K562 (cell line): ENCODE measurements at regions not wholly inside any gene's neighbourhood (a gene's known extent, or its start where the extent isn't known, plus 50 kb on each side); places are given as distances from the start of the nearest gene placed in this dataset.

Experiments
- ATAC-seq: fragments of 200-7000 bp; cut with Tn5 transposase; 3 replicates; pipeline ENCODE4 v1.9.1; 2020; ENCODE audit warnings: moderate library complexity
- BruUV-seq: library from RNA; stranded (reverse); fragments of 400-500 nt; replicated peaks from 2 replicates; lab custom pipeline; 2021; lab: Mats Ljungman, UMichigan
- CTCF ChIA-PET: fragments of 300-600 bp; formaldehyde crosslinking; extraction: SDS; loops from one replicate; lab custom pipeline; 2021; ENCODE audit warnings: low intra/inter-chr PET ratio; lab: Yijun Ruan, JAX
- POLR2A ChIA-PET: fragments of 300-600, 350-650 bp; sonication (Branson Sonifier 250); formaldehyde crosslinking; extraction: SDS; loops from one replicate; lab custom pipeline; 2021; ENCODE audit warnings: antibody characterized with exemption, inconsistent platforms; lab: Yijun Ruan, JAX
- DNase-seq, 4 experiments: peaks; one replicate each; pipeline versions ENCODE4 v3.0.0 to v3.0.0-alpha.2; 2011 to 2018; ENCODE audit warnings: low spot score in 3 of 4, mixed read lengths in 3 of 4; ENCODE audit errors: extremely low read depth in 1 of 4
- FAIRE-seq: peaks from 2 replicates; lab custom pipeline; 2011; peaks lifted over from hg19 to GRCh38; lab: Jason Lieb, UNC
- H2AFZ ChIP-seq: 2 replicates; pipeline ENCODE4 v1.6.0; 2011; ENCODE audit warnings: low read depth, low read length, control low read depth, inconsistent platforms
- H3K27ac ChIP-seq: fragments of 200-600 bp; 3 replicates; pipeline ENCODE4 v1.8.0; 2011; ENCODE audit warnings: low read depth, mild to moderate bottlenecking, control low read depth, inconsistent platforms, low read length, moderate library complexity, mixed read lengths; ENCODE audit errors: extremely low read depth
- H3K27me3 ChIP-seq, 2 experiments: fragments of 300-600 bp in 1 of 2; 2 replicates in 1 of 2; 3 replicates in 1 of 2; pipeline versions ENCODE4 v1.6.0 to v1.8.0; 2011; ENCODE audit warnings: inconsistent platforms in 2 of 2, low read length in 2 of 2, mild to moderate bottlenecking in 1 of 2, mixed read lengths in 1 of 2, moderate library complexity in 1 of 2; ENCODE audit not compliant: control insufficient read depth in 2 of 2, insufficient read depth in 2 of 2
- H3K36me3 ChIP-seq: fragments of 300-600 bp; 3 replicates; pipeline ENCODE4 v1.8.0; 2011; ENCODE audit warnings: mild to moderate bottlenecking, low read length, inconsistent platforms; ENCODE audit not compliant: control insufficient read depth, insufficient read depth
- H3K4me1 ChIP-seq, 2 experiments: fragments of 200-600 bp in 1 of 2; replicated peaks in 1 of 2; 2 replicates in 1 of 2; 3 replicates in 1 of 2; pipeline versions ENCODE4 v1.5.1 to v1.8.0; 2011; ENCODE audit warnings: inconsistent platforms in 2 of 2, low read length in 2 of 2, mild to moderate bottlenecking in 1 of 2, mixed read lengths in 1 of 2, moderate library complexity in 1 of 2; ENCODE audit not compliant: control insufficient read depth in 2 of 2, insufficient read depth in 2 of 2
- H3K4me2 ChIP-seq: 2 replicates; pipeline ENCODE4 v1.6.1; 2011; ENCODE audit warnings: low read length, control low read depth, inconsistent platforms, mixed read lengths; ENCODE audit not compliant: insufficient read depth
- H3K4me3 ChIP-seq: fragments of 200-600 bp; sonication (generic), shearing (Covaris generic); 2 replicates; pipeline ENCODE4 v1.5.1; 2016; ENCODE audit warnings: control low read depth, inconsistent platforms
- H3K79me2 ChIP-seq: fragments of 200-600 bp; 3 replicates; pipeline ENCODE4 v1.8.0; 2011; ENCODE audit warnings: low read length, inconsistent platforms; ENCODE audit not compliant: control insufficient read depth, insufficient read depth
- H3K9ac ChIP-seq, 2 experiments: 2 replicates each; pipeline versions ENCODE4 v1.6.0 to v1.6.1; 2011; ENCODE audit warnings: low read depth in 2 of 2, low read length in 2 of 2, control low read depth in 1 of 2, inconsistent platforms in 1 of 2, mild to moderate bottlenecking in 1 of 2, mixed read lengths in 1 of 2; ENCODE audit not compliant: insufficient read depth in 1 of 2
- H3K9me1 ChIP-seq: one replicate; pipeline ENCODE4 v1.6.0; 2011; ENCODE audit warnings: inconsistent platforms, mild to moderate bottlenecking, low read length, moderate library complexity; ENCODE audit not compliant: control insufficient read depth, insufficient read depth
- H3K9me3 ChIP-seq: replicated peaks from 2 replicates; pipeline ENCODE4 v1.5.1; 2011; ENCODE audit warnings: low read depth, low read length, inconsistent platforms; ENCODE audit not compliant: control insufficient read depth, insufficient read depth
- H4K20me1 ChIP-seq: replicated peaks from 2 replicates; pipeline ENCODE4 v1.6.1; 2011; ENCODE audit warnings: low read length, inconsistent platforms, mixed read lengths; ENCODE audit not compliant: control insufficient read depth, insufficient read depth
- CBFA2T3 ChIP-seq: fragments of 450-650 bp; IDR thresholded peaks from 2 replicates; pipeline ENCODE4 v1.6.1; 2017
- CCNT2 ChIP-seq: IDR thresholded peaks from 2 replicates; pipeline ENCODE4 v1.6.1; 2011; ENCODE audit warnings: borderline replicate concordance, low read depth, mild to moderate bottlenecking, moderate library complexity, mixed read lengths, low read length; ENCODE audit not compliant: insufficient read length; ENCODE audit errors: extremely low read depth
- DDX20 ChIP-seq: fragments of 450-650 bp; IDR thresholded peaks from 2 replicates; pipeline ENCODE4 v1.6.1; 2016; ENCODE audit warnings: missing genetic modification characterization, low read depth, mild to moderate bottlenecking, missing compliant biosample characterization, moderate library complexity
- DPF2 ChIP-seq: fragments of 450-650 bp; IDR thresholded peaks from 2 replicates; pipeline ENCODE4 v1.6.1; 2016
- EZH2 ChIP-seq: IDR thresholded peaks from 2 replicates; pipeline ENCODE4 v1.6.1; 2012; ENCODE audit warnings: low read depth, mild to moderate bottlenecking, inconsistent platforms, low read length, borderline replicate concordance
- GATAD2B ChIP-seq: fragments of 450-650 bp; IDR thresholded peaks from 2 replicates; pipeline ENCODE4 v1.6.1; 2017; ENCODE audit warnings: mild to moderate bottlenecking, borderline replicate concordance
- HDGF ChIP-seq: fragments of 450-650 bp; IDR thresholded peaks from 2 replicates; pipeline ENCODE4 v1.6.1; 2016
- HINFP ChIP-seq: fragments of 450-650 bp; conservative IDR thresholded peaks from 2 replicates; pipeline ENCODE4 v1.6.1; 2016; ENCODE audit warnings: missing genetic modification characterization, low read depth, mild to moderate bottlenecking, control low read depth, missing compliant biosample characterization
- KLF13 ChIP-seq: fragments of 450-650 bp; IDR thresholded peaks from 2 replicates; pipeline ENCODE4 v1.6.1; 2016; ENCODE audit warnings: missing genetic modification characterization, low read depth, mild to moderate bottlenecking, missing compliant biosample characterization, moderate library complexity, borderline replicate concordance
- NCOA6 ChIP-seq: fragments of 450-650 bp; IDR thresholded peaks from 2 replicates; pipeline ENCODE4 v1.6.1; 2017; ENCODE audit warnings: mild to moderate bottlenecking
- NR2F6 ChIP-seq: fragments of 450-650 bp; formaldehyde crosslinking; IDR thresholded peaks from 2 replicates; pipeline ENCODE4 v1.4.0; 2020; ENCODE audit warnings: mild to moderate bottlenecking
- PHB ChIP-seq: fragments of 250-450 bp; sonication (Bioruptor Pico); IDR thresholded peaks from 2 replicates; pipeline ENCODE4 v1.5.0; 2021
- POLR3G ChIP-seq: IDR thresholded peaks from 2 replicates; pipeline ENCODE4 v1.6.1; 2011; ENCODE audit not compliant: insufficient read length, insufficient replicate concordance; ENCODE audit errors: extremely low read depth
- SNRNP70 ChIP-seq: fragments of 200-400 bp; formaldehyde crosslinking; optimal IDR thresholded peaks from 2 replicates; pipeline ENCODE3; 2017; ENCODE audit warnings: low read depth, low read length
- SREBF1 ChIP-seq: fragments of 150-350 bp; IDR thresholded peaks from 2 replicates; pipeline ENCODE4 v1.6.1; 2014; ENCODE audit warnings: antibody characterized with exemption, low read depth, low read length, borderline replicate concordance
- ZKSCAN8 ChIP-seq: fragments of 200-800 bp; sonication (Bioruptor generic); IDR thresholded peaks from 2 replicates; pipeline ENCODE4 v1.6.1; 2016; ENCODE audit warnings: missing genetic modification characterization, missing compliant biosample characterization
- ZNF184 ChIP-seq: sonication (generic); formaldehyde crosslinking; IDR thresholded peaks from 2 replicates; pipeline ENCODE4 v1.5.0; 2020; ENCODE audit warnings: missing genetic modification reagents
- ZNF277 ChIP-seq: fragments of 250-450 bp; sonication (Bioruptor Pico); IDR thresholded peaks from 2 replicates; pipeline ENCODE4 v1.8.0; 2022; ENCODE audit warnings: inconsistent platforms, mild to moderate bottlenecking, moderate library complexity, borderline replicate concordance
- ZNF780A ChIP-seq: fragments of 250-450 bp; sonication (Bioruptor Pico); IDR thresholded peaks from 2 replicates; pipeline ENCODE4 v1.5.0; 2021; ENCODE audit warnings: mild to moderate bottlenecking
- WGBS: fragments of 100-300 bp; shearing (Covaris generic); methylation state at CpG from one replicate; pipeline ENCODE4 v1.1.6; 2016; ENCODE audit warnings: low coverage, mixed read lengths; ENCODE audit not compliant: insufficient coverage; ENCODE audit errors: missing lambda C conversion rate; 5-methylcytosine and 5-hydroxymethylcytosine counted together
- in situ Hi-C: fragments of 300-500 bp; cut with MboI; formaldehyde crosslinking; loops from 4 replicates; pipeline ENCODE4 v1.15.0; 2018; ENCODE audit warnings: inconsistent platforms, mixed read lengths
- intact Hi-C: fragments of 100-400 bp; cut with micrococcal nuclease; formaldehyde crosslinking; loops from 2 replicates; pipeline ENCODE4 v1.14.2; 2022

GRCh38 chrX:98962996-98963395 is 1447.1 kb downstream of the PCDH19 start (continued):
- TF ChIP-seq CBFA2T3 = no peak
- TF ChIP-seq DPF2 = no peak

GRCh38 chrX:98956014-98956413 is 1454.1 kb downstream of the PCDH19 start:
- Histone ChIP-seq H3K4me3 (no peak overlapping the region), H3K9ac (no peak overlapping the region), H3K9me3 (no peaks in the 10 kb centered on the region), H3K36me3 (no peaks in the 10 kb centered on the region), H2AFZ (no peak overlapping the region), H4K20me1 (no peaks in the 10 kb centered on the region), H3K27me3 (no peaks in the 10 kb centered on the region), H3K9me1 (no peaks in the 10 kb centered on the region), H3K4me2 (no peak overlapping the region), H3K79me2 (no peaks in the 10 kb centered on the region), H3K27ac (no peak overlapping the region), H3K4me1 (no peaks in the 10 kb centered on the region)
- CTCF ChIA-PET = no interaction called here
- WGBS = 4% methylated on average over 2 of the region's 2 CpGs
- POLR2A ChIA-PET = no interaction called here
- in situ Hi-C loops = no loop called here
- BruUV-seq = no TSS peak
- DNase-seq (no peak), ATAC-seq (no peak), FAIRE-seq (no peak)
- TF ChIP-seq ZNF277 (CRISPR knock-in tag) = no peak
- no peak for TF ChIP-seq HDGF
- no peak for TF ChIP-seq GATAD2B
- no peak for TF ChIP-seq POLR3G
- TF ChIP-seq DDX20 (tag) = no peak
- no peak for TF ChIP-seq NCOA6
- TF ChIP-seq HINFP (tag) = no peak
- no peak for TF ChIP-seq ZKSCAN8 (CRISPR knock-in tag)
- no peak for TF ChIP-seq ZNF184 (CRISPR knock-in tag)
- TF ChIP-seq SREBF1 = no peak
- TF ChIP-seq PHB (CRISPR knock-in tag) = no peak
- TF ChIP-seq SNRNP70 = no peak
- no peak for TF ChIP-seq KLF13 (tag)
- TF ChIP-seq CCNT2 = no peak
- no peak for TF ChIP-seq EZH2
- TF ChIP-seq NR2F6 (CRISPR knock-in tag) = no peak
- no peak for TF ChIP-seq ZNF780A (CRISPR knock-in tag)
- intact Hi-C loops = no loop called here
